LoVo (cell line): ENCODE measurements at regions not wholly inside any gene's neighbourhood (a gene's known extent, or its start where the extent isn't known, plus 50 kb on each side); places are given as distances from the start of the nearest gene placed in this dataset.

Experiments used
- DNase-seq: peaks from one replicate; pipeline ENCODE4 v3.0.0-alpha.2; 2016; ENCODE audit warnings: low spot score

GRCh38 chr17:14481664-14482063 is 180.8 kb downstream of the HS3ST3B1 start:
- no peak for DNase-seq

DNA sequence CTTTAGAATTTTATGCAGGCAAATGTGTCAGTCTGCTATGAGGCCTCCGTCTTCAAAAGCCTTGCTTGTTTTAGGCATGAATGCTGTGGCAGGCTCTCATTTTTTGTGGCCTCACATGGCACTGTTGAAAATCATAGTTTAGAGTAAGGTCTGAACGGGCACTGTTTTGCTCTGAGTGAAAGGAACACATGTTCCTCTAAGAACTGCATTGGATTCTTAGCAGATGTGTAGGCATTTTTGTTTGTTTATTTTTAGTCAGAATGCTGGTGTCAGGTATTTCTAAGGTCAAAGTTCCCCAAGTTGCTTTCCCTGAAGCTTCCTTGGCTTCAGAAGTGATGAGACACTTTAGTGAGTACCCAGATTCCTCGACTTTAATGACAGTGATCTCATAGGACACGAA is 173.7 kb downstream of the HS3ST3B1 start:
- DNase-seq: no peak

DNA sequence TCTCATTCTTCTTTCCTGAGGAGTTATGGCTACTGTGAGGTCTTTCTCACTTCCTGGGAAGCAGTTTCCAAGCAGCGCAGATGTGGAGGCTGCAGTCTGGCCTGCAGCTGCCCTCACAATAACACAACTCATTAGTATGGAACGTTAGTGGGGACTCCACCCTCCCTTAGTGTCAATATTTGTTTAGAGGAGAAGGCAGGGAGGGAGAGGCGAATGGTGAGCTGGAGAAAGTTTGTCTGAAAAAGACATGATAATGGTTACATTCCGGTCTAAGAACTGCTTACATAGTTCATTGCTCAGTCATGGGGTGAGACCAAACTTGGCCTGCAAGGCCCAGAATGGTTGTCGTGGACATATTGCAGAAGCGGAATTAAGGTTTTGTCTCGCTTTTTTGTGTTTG is 170.2 kb downstream of the HS3ST3B1 start:
- no peak for DNase-seq

- no peak for DNase-seq
These were observed 169.5 kb downstream of the HS3ST3B1 start for GRCh38 chr17:14470417-14470816.

DNA sequence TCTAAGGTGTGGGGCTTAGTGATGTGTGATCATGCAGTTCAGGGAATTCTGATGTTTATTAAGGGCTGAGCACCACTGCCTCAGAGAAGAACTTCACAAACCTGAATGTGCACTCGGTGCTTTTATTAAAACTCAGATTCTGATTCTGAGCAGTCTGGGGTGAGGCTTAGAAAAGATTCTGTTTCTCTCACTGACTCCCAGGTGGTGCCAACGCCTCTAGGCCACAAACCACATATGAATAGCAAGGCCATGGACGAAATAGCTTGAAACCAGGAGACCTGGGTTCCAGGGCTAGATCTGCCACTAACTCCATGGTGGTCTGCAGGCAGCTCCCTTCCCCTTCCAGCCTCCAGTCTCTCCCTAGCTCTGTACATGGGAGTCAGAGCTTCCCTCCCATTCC is 169.1 kb downstream of the HS3ST3B1 start:
- DNase-seq: no peak

DNA sequence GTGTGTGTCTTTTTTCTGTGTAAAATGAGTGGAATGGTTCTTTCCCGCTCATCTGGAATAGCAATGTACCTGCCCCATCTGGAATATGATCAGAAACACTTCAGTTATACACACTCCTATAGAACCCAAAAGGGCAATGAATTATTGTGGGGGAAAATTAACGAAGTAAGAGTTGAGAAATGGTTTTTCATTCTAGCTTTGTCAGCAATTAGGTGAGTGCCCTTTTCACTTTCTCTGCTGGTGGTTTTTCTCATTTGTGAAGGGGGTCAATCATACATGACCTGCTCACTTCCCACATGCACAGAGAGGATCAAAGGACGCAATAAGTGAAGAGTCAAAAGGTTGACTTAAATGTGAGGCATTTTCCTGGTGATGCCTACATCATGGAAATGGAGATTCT is 168.0 kb downstream of the HS3ST3B1 start:
- DNase-seq: no peak

DNA sequence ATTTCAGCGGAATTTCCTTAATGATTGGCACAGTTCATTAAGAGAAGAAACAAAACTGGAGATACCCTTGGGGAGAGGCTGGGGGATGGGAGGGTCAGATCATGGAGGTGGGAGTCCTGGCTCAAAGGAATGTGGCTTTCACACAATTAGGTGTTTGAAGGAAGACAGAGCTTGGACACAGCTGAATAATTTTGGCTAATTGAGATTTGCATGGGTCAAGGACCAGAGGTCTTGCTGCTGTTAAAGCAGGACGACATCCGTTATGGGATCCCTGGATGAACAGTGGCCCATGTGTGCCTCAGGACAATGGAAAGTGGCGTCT is 160.3 kb downstream of the HS3ST3B1 start:
- DNase-seq: no peak

DNA sequence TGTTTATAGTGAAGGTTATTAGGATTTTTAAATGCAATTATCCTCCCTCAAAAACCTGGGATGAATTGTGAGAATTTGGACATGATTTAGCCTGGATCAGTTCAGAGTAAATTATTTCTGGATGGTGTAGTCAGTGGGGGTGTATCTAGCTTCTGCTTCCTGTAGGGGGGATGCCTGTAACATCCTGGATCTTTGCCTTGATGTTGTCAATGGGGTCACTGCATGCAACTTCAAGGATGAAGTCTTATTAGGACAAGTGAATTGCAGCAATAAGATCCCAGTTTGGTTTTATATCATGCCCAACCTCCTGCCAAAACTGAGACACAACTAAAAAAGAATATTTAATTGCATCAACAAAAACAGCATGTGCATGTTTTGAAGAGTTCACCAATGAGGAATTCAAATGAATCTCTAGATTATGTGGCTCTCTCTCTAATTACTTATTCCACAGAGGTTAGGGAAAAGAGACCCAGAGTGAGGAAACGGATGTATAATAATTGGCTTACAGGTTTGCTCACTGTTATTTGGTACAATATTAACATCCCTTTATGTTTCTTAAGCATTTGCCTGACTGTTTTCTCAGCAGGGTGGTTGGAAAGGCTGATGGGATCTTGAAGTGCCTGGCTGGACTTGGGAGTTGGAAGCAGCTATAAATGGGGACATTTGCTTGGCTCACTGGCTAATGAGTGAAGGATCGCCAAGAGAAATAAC is 159.8 kb downstream of the HS3ST3B1 start:
- DNase-seq: no peak

- DNase-seq: no peak
These were observed 159.1 kb downstream of the HS3ST3B1 start for GRCh38 chr17:14459955-14460354.

GRCh38 chr17:14458724-14459123 is 157.8 kb downstream of the HS3ST3B1 start:
- no peak for DNase-seq

DNA sequence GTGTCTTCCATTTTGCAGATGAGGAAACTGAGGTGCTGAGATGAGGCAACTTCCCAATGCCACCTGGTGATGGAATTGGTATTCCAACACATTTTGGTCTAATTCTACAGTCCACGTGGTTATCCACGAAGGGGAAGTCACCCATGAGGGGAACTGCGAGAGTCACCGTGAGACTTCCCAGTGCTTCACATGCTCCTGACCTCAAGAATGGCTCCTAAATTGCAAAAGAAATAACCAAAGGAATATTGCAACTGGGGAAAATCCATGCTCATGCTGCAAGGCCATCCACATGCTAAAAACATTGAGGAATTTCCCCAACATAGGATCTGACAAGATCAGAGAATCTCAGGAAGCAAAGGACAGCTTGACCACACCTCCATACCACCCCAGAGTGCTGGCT is 153.9 kb downstream of the HS3ST3B1 start:
- no peak for DNase-seq

DNA sequence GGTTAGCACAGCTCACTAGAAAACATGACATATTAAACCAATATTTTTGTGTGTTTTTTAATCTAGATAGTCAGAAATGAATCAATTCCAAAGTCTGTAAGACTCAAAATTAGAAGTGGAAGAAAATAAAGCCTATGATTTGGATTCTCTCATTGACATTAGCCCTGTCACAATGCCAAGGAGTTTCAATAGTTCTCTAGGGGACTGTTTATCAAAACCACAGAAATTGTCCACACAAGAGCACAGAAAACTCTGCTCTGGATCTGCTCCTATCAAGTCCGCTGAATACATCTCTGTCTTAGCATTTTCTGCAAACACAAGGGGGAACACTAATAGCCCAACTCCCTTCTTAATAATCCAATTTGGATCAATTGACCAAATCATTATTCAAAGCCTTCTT is 152.0 kb downstream of the HS3ST3B1 start:
- DNase-seq: no peak

DNA sequence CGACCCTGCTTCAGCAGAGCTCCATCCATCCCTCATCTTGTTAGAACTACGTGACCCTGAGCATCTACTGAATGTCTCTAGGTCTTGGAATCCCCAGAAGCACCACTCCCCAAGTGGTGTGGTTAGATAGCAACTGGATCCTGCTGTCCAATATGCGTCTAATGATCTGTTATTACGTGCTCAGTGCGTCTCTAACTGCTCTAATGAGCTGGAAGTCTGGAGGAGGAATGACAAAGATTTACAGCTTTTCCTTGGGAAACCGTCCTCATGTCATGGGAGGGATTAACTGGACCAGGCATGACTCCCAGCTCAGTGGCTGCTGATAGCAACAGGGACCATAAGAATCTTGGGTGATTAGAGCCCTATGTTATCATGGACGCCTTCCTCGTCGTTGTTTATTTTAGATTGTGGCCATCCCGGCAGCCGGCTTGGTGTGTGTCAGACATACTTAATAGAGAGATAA is 150.9 kb downstream of the HS3ST3B1 start:
- no peak for DNase-seq

- DNase-seq: no peak
These were observed 147.9 kb downstream of the HS3ST3B1 start for GRCh38 chr17:14448818-14449217.

DNA sequence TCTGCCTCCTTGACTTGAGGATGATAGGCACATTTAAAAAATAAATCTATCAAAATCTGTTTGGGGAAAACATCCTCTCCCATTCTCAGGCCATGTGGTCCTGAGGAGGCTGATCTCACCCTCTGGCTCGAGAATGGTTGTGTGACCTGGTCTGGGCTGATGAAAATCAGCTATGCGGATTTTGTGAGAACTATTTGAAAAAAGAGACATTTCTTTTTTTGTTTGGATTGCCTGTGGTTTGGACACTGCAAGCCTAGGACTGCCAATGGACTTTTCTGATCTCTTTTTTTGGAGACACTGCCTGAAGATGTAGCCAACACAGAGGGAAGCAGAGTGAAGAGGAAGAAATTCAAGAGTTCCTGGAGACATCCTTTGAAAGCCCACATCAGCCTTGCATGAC is 145.9 kb downstream of the HS3ST3B1 start:
- DNase-seq: no peak

DNA sequence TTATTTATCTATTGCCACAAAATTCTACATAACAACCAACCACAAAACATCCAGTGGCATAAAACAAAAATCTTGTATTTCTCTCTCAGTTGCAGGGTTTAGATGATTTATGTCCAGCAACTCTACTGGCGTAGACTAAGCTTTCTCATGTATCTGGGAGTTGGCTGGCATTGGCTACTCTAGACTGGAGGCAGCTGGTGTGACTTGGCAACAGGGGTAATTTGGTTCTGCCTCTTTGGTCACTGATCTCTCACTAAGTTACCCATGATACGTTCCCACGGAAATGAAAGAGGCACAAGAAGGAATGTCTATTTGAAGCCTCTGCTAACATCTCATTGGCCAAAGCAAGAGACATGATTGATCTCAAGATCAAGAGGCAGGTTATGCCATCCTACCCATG is 144.0 kb downstream of the HS3ST3B1 start:
- DNase-seq: no peak

- DNase-seq: no peak
These were observed 142.1 kb downstream of the HS3ST3B1 start for GRCh38 chr17:14442798-14443528.

- no peak for DNase-seq
These were observed 136.3 kb downstream of the HS3ST3B1 start for GRCh38 chr17:14437176-14437575.

- no peak for DNase-seq
These were observed 135.4 kb downstream of the HS3ST3B1 start for GRCh38 chr17:14436266-14436665.

- no peak for DNase-seq
These were observed 133.6 kb downstream of the HS3ST3B1 start for GRCh38 chr17:14434506-14434905.

DNA sequence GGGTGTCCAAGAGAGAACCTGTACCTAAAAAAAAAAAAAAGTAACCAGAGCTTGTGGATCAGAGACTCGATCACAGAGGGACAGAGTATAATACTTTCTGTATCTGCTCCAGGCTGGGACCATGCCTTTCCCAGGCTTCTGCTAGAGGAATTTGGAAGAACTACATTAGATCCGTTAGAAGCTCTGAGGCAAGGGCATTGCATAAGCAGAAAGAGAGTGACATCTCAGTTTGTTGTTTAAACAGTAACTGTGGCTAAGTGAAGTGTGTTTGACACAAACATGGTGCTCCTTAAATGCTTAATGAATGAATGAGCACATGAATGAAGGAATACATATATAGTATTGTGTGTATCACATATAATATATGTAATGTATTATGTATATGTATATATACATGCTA is 131.2 kb downstream of the HS3ST3B1 start:
- no peak for DNase-seq

GRCh38 chr17:14429084-14429483 is 128.2 kb downstream of the HS3ST3B1 start:
- no peak for DNase-seq

DNA sequence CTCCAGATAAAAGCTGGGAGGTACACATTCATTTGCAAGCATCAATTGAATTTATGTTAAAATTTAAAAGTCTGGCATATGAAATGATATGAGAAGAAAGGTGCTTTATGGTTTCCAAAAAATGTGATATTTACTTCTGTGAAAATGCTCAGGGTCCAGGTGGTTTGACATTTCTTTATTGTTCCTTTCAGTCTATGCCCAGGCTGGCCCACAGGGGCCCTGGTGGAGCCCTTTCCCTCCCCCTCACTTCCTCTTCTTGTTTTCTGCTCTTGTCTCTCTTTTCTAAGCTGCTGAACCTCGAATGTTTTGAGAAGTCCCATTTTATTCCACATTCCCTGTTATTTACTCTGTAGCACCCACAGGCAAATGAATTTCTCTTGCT is 127.8 kb downstream of the HS3ST3B1 start:
- no peak for DNase-seq
